ENCODE measurements at regions not wholly inside any gene's neighbourhood (a gene's known extent, or its start where the extent isn't known, plus 50 kb on each side); places are given as distances from the start of the nearest gene placed in this dataset.
A peak's percentile ranks its signal among the peaks of the same experiment; 100 is the strongest.
"Not testable (repeated sequence)": the region's sequence is repeated elsewhere in the genome, so short reads cannot be mapped to it uniquely, and the experiment has no call there.

DNA sequence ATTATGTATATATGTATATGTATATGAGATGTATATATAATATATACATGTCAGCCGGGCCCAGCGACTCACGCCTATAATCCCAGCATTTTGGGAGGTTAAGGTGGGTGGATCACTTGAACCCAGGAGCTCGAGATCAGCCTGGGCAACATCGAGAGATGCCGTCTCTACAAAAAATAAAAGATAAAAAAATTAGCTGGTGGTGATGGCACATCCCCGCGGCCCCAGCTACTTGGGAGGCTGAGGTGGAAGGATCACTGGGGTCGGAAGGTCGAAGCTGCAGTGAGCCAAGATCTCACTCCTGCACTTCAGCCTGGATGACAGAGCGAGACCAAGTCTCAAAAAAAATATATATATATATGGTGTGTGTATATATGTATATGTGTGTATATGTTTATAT lies 4750.3 kb upstream of the OR11H1 start:
- intact Hi-C loops (cut with DNase I): not testable (repeated sequence)
- DNase-seq: peak in 1 of 42 donors; percentile 55

DNA sequence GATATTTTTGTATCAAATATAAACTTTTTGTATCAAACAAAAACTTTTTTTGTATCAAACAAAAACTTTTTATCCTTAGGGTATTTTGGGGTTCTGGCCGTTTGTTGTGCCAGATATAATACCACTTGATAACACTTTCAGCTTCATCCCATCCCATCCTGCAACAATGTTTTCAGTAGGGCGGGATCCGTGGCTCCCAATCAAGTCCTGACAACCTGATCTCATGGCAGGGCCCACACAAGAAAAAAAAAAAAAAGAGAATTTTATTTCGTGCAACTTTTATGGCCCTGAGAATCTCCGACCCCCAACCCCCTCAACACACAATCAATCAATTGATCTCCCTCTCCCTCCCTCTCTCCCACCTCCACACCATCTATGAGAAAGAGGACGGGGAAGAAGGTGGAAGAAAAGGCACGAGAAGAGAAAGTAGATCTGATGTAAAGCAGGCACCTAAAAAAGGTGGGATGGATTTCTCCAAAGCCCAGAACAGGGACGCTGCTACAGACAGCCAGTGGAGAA lies 4749.6 kb upstream of the OR11H1 start:
- intact Hi-C loops (cut with DNase I): no loop called here
- no peak for DNase-seq

DNA sequence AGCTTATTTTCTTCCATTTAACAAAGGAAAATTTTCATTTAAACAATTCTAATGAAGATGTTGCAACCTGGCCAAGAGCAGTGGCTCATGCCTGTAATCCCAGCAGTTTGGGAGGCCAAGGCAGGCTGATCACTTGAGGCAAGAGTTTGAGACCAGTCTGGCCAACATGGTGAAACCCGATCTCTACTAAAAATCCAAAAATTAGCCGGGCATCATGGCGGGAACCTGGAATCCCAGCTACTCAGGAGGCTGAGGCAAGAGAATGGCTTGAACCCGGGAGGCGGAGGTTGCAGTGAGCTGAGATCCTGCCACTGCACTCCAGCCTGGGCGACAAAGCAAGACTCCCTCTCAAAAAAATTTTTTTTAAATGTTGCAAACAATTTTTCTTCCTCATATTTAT lies 4748.8 kb upstream of the OR11H1 start:
- DNase-seq; intact Hi-C loops (cut with DNase I): not testable (repeated sequence)

DNA sequence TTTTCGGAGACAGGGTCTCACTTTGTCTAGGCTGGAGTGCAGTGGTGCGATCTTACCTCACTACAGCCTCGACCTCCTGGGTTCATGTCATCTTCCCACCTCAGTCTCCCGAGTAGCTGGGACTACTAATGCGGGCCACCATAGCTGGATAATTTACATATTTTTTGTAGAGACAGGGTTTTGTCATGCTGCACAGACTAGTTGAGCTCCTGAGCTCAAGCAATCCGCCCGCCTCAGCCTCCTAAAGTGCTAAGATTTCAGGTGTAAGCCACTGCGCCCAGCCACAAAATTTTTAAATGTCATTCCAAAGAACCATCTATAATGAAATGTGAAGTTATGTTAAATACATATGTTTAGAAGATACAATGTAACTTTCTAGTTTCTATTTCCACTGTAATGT lies 4747.7 kb upstream of the OR11H1 start:
- no peak for DNase-seq
- intact Hi-C loops (cut with DNase I): no loop called here

DNA sequence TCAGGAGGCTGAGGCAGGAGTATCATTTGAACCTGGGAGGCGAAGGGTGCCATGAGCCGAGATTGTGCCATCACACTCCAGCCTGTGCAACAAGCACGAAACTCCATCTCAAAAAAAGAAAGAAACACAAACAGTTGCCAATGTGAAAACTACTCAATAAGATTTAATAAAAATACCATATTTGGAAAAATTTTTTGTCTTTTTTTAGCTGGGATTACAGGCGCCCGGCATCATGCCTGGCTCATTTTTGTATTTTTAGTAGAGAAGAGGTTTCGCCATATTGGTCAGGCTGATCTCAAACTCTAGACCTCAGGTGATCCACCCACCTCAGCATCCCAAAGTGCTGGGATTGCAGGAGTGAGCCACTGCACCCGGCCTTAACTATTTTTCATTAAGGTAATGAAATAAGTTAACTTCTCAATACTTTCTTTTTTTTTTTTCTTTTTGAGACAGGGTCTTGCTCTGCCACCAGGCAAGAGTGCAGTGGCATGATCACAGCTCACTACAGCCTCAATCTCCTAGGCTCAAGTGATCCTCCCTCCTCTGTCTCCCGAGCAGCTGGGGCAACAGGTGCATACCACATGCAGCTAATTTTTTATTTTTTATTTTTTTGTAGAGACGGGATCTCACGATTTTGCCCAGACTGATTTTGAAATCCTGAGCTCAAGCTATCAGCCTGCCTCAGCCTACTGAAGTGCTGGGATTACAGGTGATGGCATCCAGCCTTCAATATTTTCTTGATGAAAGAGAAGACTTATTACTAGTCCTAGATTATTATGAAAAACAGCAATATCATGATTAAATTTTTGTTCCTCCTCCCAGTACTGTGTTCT lies 4746.2 kb upstream of the OR11H1 start:
- DNase-seq: no peak
- intact Hi-C loops (cut with DNase I): no loop called here
